HG03571 (cell line): ENCODE measurements at regions not wholly inside any gene's neighbourhood (a gene's known extent, or its start where the extent isn't known, plus 50 kb on each side); places are given as distances from the start of the nearest gene placed in this dataset.

Experiments used
- ATAC-seq: cut with Tn5 transposase; IDR thresholded peaks from one replicate; pipeline ENCODE4 v1.9.1; 2021; ENCODE audit not compliant: unreplicated experiment

GRCh38 chr10:124230635-124231167 is 137.3 kb upstream of the CHST15 start:
- ATAC-seq, result no peak

DNA sequence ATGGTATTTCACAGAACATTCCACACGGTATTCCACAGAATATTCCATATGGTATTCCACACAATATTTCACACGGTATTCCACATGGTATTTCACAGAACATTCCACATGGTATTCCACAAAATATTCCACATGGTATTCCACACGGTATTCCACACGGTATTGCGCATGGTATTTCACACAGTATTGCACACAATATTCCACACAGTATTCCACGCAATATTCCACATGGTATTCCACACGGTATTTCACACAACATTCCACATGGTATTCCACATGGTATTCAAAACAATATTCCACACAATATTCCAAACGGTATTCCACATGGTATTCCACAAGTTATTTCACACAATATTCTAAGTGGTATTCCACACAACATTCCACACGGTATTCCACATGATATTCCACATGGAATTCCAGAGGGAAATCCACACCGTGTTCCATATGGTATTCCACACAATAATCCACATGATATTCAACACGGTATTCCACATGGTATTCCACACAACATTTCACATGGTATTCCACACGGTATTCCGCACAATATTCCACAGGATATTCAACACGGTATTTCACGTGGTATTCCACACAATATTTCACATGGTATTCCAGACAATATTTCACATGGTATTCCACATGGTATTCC is 136.7 kb upstream of the CHST15 start:
- ATAC-seq, result no peak

GRCh38 chr10:124229201-124229988 is 136.0 kb upstream of the CHST15 start:
- ATAC-seq, result no peak

- ATAC-seq, result no peak
These were observed 135.1 kb upstream of the CHST15 start for GRCh38 chr10:124228471-124228870.

DNA sequence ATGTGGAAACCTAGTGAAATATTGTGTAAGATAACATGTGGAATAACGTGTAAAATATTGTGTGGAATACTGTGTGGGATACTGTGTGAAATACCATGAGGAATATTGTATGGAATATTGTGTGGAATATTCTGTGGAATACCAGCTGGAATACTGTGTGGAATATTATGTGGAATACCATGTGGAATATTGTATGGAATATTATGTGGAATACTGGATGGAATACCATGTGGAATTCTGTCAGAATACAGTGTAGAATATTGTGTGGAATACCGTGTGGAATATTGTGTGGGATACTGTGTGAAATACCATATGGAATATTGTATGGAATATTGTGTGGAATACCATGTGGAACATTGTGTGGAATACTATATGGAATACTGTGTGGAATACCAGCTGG is 134.6 kb upstream of the CHST15 start:
- no peak for ATAC-seq

DNA sequence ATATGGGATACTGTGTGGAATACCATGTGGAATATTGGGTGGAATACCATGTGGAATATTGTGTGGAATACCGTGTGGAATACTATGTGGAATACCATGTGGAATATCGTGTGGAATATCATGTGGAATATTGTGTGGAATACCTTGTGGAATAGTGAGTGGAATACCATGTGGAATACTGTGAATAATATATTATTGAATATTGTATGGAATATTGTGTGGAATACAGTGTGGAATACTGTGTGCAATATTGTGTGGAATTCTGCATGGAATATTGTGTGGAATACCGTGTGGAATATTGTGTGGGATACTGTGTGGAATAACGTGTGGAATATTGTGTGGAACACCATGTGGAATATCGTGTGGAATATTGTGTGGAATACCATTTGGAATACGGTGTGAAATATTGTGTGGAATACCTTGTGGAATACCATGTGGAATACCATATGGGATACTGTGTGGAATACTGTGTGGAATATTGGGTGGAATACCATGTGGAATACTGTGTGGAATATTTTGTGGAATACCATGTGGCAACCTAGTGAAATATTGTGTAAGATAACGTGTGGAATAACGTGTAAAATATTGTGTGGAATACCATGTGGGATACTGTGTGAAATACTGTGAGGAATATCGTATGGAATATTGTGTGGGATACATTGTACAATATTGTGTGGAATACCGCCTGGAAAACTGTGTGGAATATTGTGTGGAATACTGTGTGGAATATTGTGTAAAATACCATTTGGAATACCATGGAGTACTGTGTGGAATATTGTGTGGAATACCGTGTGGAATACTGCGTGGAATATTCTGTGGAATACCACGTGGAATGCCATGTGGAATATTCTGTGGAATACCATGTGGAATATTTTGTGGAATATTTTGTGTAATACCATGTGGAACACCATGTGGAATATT is 133.9 kb upstream of the CHST15 start:
- ATAC-seq, result no peak

DNA sequence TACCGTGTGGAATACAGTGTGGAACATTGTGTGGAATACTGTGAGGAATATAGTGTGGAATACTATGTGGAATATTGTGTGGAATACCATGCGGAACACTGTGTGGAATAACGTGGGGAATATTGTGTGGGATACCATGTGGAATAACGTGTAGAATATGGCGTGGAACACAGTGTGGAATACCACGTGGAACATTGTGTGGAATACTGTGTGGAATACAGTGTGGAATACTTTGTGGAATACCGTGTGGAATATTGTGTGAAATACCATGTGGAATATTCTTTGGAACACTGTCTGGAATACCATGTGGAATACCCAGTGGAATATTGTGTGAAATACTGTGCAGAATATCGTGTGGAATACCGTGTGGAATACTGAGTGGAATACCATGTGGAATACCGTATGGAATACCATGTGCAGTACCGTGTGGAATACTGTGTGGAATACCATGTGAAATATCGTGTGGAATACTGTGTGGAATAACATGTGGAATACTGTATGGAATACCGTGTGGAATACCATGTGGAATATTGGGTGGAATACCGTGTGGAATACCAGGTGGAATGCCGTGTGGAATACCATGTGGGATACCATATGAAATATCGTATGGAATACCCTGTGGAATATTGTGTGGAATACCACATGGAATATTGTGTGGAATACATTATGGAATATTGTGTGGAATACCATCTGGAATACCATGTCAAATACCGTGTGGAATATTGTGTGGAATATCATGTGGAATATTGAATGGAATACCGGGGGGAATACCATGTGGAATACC is 133.1 kb upstream of the CHST15 start:
- ATAC-seq, result no peak

- no peak for ATAC-seq
These were observed 132.3 kb upstream of the CHST15 start for GRCh38 chr10:124225467-124226270.

DNA sequence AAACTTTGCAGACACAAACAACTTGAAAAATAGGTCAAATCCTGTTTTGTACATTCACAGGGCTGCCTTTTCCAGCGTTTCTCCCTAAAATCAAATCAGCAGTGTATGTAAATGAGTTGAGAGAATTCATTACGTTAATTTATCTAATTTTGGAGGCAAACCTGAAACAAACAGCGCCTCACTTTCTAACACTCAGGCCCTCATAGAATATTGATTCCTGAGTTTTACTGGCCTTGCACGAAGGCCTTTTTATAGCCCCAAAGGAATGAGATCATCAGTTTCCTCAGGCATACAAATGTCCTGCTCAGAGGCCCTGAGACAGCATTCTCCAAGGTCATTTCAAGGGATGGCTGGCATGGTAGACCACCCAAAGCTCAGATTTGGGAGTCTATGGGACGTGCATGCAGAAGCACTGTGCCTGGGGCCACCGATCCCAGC is 131.7 kb upstream of the CHST15 start:
- ATAC-seq, result no peak

DNA sequence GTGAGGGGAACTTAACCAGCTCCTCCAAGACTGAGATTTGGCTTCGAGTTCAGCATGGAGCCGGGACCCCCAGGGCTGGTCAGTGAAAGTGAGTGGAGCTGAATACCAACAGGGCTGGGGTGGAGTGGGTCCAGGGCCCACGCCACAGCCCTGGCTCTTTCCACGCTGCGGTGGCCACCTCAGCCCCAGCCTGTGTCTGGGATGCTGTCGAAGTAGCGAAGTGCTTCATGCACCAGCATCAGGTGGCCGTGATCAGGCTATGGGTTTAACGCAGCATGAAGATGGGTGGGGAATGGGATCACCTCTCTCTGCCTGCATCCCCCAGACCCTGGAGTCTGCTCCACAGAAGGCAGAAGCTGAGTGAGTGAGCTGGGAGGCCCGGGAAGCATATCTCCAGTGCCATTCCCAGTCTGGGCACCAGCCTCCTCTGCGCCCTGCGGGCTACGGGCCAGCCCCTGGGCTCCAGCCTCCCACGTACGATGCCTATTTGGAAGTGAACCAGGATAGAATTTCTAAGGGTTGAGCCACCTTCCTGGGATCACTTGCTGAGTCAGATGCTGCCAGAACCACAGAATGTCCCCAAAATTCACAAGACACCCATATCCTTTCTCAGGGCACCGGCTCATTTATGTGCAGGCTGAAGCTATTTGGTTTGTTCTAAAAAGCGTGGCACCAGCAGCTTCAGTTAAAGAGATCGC is 131.1 kb upstream of the CHST15 start:
- no peak for ATAC-seq

DNA sequence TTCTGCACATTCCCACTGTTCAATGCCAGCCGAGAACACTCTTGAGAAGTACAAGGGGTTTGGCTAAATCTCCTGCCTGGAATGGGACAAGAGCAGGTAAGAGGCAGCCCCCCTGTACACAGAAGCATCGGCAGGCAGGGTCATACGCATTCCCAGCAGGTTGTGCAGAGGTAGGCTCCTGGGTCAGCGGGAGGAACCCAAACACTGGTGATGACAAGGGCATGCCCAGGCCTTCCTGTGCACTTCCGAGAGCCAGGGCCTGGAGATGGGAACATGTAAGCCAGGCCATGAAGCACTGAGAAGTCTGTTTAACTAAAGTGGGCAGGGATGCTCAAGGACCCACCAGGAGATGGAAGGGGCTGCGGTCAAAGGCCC is 130.3 kb upstream of the CHST15 start:
- ATAC-seq, result no peak

DNA sequence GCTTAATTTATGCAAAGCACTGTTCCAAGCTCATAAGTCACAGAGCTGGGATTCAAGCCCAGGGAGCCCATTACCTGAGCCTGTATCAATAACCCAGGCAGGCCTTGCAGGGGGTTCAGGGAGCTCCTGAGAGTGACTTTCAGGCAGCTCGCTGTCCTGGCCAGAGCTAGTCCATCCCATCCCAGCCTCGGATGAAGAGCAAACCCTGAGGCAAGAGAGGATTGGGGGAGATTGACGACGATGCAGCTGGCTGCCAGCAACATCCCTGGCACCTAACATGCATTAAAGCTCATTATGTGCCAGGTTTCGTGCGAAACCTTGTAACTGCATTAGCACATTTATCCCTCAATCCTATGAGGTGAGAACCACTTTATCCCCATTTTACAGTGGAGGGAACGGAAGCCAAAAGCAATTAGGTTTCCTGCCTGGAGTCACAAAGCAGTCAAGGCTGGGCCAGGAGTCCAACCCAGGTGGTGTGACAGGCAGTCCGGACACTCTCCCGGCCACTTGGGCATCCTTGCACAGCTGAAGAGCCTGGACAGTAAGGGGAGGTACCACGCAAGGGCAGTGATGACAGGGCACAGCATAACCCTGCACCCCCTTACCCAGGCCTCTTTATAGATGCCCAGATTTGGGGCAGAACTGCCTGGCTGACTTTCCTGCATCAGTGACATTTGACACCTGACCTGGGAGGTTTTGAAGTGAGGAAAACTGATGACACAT is 129.8 kb upstream of the CHST15 start:
- ATAC-seq, result no peak

- peak; percentile 11 for ATAC-seq
These were observed 129.1 kb upstream of the CHST15 start for GRCh38 chr10:124222318-124222987.

DNA sequence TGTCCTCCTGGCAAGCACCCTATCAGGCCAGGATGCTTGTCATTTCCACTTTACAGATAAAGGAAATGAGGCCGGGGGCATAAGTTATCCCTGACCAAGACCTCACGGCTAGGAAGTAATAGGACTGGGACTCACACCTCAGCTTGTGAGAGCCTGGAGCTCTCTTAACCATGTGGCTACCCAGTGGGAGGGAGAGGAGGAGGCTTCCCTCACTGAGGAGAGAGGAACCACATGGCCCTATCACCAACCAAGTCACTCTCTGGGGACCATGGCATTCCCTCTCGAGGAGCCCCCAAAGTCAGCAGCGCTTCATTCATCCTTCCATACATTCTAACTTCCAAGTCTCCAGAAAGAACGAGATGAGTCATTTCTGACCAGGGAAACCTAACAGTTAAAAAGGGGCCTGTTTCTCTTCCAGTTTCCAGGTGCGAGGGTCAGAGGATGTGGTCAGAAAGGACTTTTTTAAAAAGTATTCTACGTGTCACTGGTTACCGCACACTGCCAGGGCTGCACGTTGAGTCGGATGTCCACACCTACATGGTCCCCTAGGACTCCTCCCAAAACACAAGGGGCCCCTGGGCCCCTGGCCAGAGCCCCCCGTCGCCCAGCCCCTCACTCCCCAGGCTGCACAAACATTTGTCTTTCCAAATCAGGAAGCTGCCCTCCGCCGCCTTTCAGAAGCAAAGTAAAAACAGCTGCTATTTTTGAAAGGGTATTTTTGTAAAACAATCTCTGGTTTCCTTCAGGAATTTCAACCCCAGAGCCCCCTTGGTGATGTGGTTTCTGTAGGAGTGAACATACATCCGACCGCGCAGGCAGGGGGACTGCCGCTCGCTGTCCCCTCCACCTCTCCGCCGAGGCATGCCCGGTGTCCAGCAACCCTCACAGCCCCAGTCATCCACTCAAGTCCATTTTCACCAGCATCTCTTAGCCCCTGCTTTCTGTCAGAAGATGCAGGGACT is 128.2 kb upstream of the CHST15 start:
- peak; percentile 50 for ATAC-seq

DNA sequence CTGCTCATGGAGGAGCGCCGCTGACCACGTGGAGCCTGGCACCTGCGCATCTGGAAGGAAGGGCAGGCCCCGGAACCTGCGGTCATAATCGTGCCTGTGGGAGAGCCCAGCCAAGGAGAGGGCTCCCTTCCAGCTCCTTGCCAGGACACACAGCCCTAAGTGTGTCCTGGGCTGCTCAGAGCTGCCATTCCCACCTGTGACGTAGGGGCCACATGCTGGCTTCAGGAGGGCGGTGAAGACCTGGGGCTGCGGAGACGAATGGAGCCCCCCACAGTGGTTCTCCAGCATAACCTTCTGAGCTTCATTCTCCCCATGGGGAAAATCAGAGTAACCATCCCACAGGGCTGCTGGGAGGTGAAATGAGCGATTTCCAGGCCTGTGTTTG is 127.6 kb upstream of the CHST15 start:
- ATAC-seq, result no peak

- no peak for ATAC-seq
These were observed 127.1 kb upstream of the CHST15 start for GRCh38 chr10:124220547-124220946.

GRCh38 chr10:124219655-124220054 is 126.3 kb upstream of the CHST15 start:
- ATAC-seq, result no peak
